Caco-2 (cell line): ENCODE measurements at regions not wholly inside any gene's neighbourhood (a gene's known extent, or its start where the extent isn't known, plus 50 kb on each side); places are given as distances from the start of the nearest gene placed in this dataset.

Source experiments
- BruUV-seq: library from RNA; stranded (reverse); fragments of 400-500 nt; replicated peaks from 2 replicates; lab custom pipeline; 2021; lab: Mats Ljungman, UMichigan
- CTCF ChIA-PET: fragments of 300-600 bp; sonication (Branson Sonifier 250); formaldehyde crosslinking; loops from one replicate; lab custom pipeline; 2022; ENCODE audit warnings: antibody characterized with exemption; lab: Charles Lee
- POLR2A ChIA-PET: fragments of 300-600 bp; sonication (Branson Sonifier 250); formaldehyde crosslinking; loops from one replicate; lab custom pipeline; 2022; ENCODE audit warnings: antibody characterized with exemption; lab: Charles Lee
- DNase-seq, 2 experiments: peaks; one replicate each; pipeline versions ENCODE4 v3.0.0 to v3.0.0-alpha.2; 2020 to 2022
- H3K27me3 ChIP-seq: replicated peaks from 2 replicates; pipeline ENCODE4 v1.6.0; 2011; ENCODE audit warnings: low read length; ENCODE audit not compliant: control insufficient read depth, insufficient read depth
- H3K36me3 ChIP-seq: 2 replicates; pipeline ENCODE4 v1.5.1; 2011; ENCODE audit warnings: low read length; ENCODE audit not compliant: control insufficient read depth, insufficient read depth
- H3K4me1 ChIP-seq: fragments of 250-450 bp; sonication (Bioruptor Pico); 2 replicates; pipeline ENCODE4 v1.5.1; 2020; ENCODE audit warnings: mild to moderate bottlenecking
- H3K4me3 ChIP-seq: 2 replicates; pipeline ENCODE4 v1.5.1; 2011; ENCODE audit warnings: low read depth, mild to moderate bottlenecking, control low read depth, low read length
- H3K9me3 ChIP-seq: fragments of 250-450 bp; sonication (Bioruptor Pico); 2 replicates; pipeline ENCODE4 v1.5.1; 2020; ENCODE audit warnings: mild to moderate bottlenecking, moderate library complexity
- H3K27ac Mint-ChIP-seq: one replicate; pipeline ENCODE4 v1.8.0; 2022; ENCODE audit warnings: mixed read lengths; ENCODE audit not compliant: unreplicated experiment
- H3K27me3 Mint-ChIP-seq: one replicate; pipeline ENCODE4 v1.8.0; 2022; ENCODE audit warnings: mixed read lengths; ENCODE audit not compliant: insufficient read depth, unreplicated experiment
- H3K36me3 Mint-ChIP-seq: one replicate; pipeline ENCODE4 v1.8.0; 2022; ENCODE audit warnings: mild to moderate bottlenecking, mixed read lengths; ENCODE audit not compliant: insufficient read depth, unreplicated experiment
- H3K4me1 Mint-ChIP-seq: one replicate; pipeline ENCODE4 v1.8.0; 2022; ENCODE audit warnings: low read depth, mixed read lengths; ENCODE audit not compliant: unreplicated experiment
- H3K4me3 Mint-ChIP-seq: one replicate; pipeline ENCODE4 v1.8.0; 2022; ENCODE audit warnings: mild to moderate bottlenecking, moderate library complexity, mixed read lengths; ENCODE audit not compliant: unreplicated experiment
- H3K9me3 Mint-ChIP-seq: one replicate; pipeline ENCODE4 v1.8.0; 2022; ENCODE audit warnings: mixed read lengths; ENCODE audit not compliant: unreplicated experiment
- CTCF ChIP-seq, 2 experiments: fragments of 200-600 bp in 1 of 2; IDR thresholded peaks; 1 replicate in 1 of 2; 2 replicates in 1 of 2; pipeline versions ENCODE4 v1.5.1 to v1.8.0; 2011 to 2022; ENCODE audit warnings: antibody characterized with exemption in 1 of 2, control low read depth in 1 of 2, inconsistent platforms in 1 of 2, low read depth in 1 of 2, low read length in 1 of 2, mild to moderate bottlenecking in 1 of 2, moderate library complexity in 1 of 2; ENCODE audit not compliant: insufficient read depth in 1 of 2, severe bottlenecking in 1 of 2, unreplicated experiment in 1 of 2
- intact Hi-C: fragments of 100-400 bp; cut with micrococcal nuclease; formaldehyde crosslinking; loops from one replicate; pipeline ENCODE4 v1.10.0; 2022; ENCODE audit not compliant: unreplicated experiment

- ChIA-PET CTCF (no interaction called here), POLR2A (interaction anchor here (0.6 kb wide), 1 partner anchor 217 kb away, joined by 7 read pairs; no protein-coding TSS in a partner anchor)
- TF ChIP-seq CTCF (IDR thresholded peaks at IDR 0.05; ENCODE audit: insufficient read depth in 1 of 2, low read depth in 1 of 2, low read length in 1 of 2, severe bottlenecking in 1 of 2, unreplicated experiment in 1 of 2), result no peak
- intact Hi-C loops, result no loop called here
- Histone ChIP-seq H3K36me3 (no peaks in the 10 kb centered on the region), H3K9me3 (no peaks in the 10 kb centered on the region), H3K27me3 (no peaks in the 10 kb centered on the region), H3K4me1 (no peaks in the 10 kb centered on the region), H3K4me3 (no peak overlapping the region)
- DNase-seq, result peak in 1 of 2 experiments; percentile 4
- H3K4me3 Mint-ChIP-seq, result no peak overlapping the region
- BruUV-seq, result no TSS peak
- no peak overlapping the region for H3K27ac Mint-ChIP-seq
- no peaks in the 10 kb centered on the region for H3K36me3 Mint-ChIP-seq
- H3K9me3 Mint-ChIP-seq, result no peaks in the 10 kb centered on the region
- no peaks in the 10 kb centered on the region for H3K4me1 Mint-ChIP-seq
- no peaks in the 10 kb centered on the region for H3K27me3 Mint-ChIP-seq
Measured at GRCh38 chr12:105750096-105750495, 388.7 kb downstream of the NUAK1 start.

- Mint-ChIP-seq H3K9me3 (no peaks in the 10 kb centered on the region), H3K4me1 (no peaks in the 10 kb centered on the region), H3K27ac (no peak overlapping the region), H3K4me3 (no peak overlapping the region), H3K27me3 (peaks cover 3% of the 10 kb centered on the region), H3K36me3 (no peaks in the 10 kb centered on the region)
- no TSS peak for BruUV-seq
- ChIA-PET CTCF (no interaction called here), POLR2A (no interaction called here)
- no peak for DNase-seq
- no peak overlapping the region for H3K4me3 ChIP-seq
- H3K27me3 ChIP-seq, result no peaks in the 10 kb centered on the region
- intact Hi-C loops, result no loop called here
- H3K36me3 ChIP-seq, result no peaks in the 10 kb centered on the region
- H3K4me1 ChIP-seq, result no peaks in the 10 kb centered on the region
- no peaks in the 10 kb centered on the region for H3K9me3 ChIP-seq
- TF ChIP-seq CTCF (IDR thresholded peaks at IDR 0.05; ENCODE audit: insufficient read depth in 1 of 2, low read depth in 1 of 2, low read length in 1 of 2, severe bottlenecking in 1 of 2, unreplicated experiment in 1 of 2), result no peak
Measured at GRCh38 chr12:105754313-105754712, 384.4 kb downstream of the NUAK1 start.

GRCh38 chr12:105756961-105757360 lies 381.8 kb downstream of the NUAK1 start:
- no peaks in the 10 kb centered on the region for H3K9me3 Mint-ChIP-seq
- intact Hi-C loops, result no loop called here
- TF ChIP-seq CTCF (IDR thresholded peaks at IDR 0.05; ENCODE audit: insufficient read depth in 1 of 2, low read depth in 1 of 2, low read length in 1 of 2, severe bottlenecking in 1 of 2, unreplicated experiment in 1 of 2), result no peak
- POLR2A ChIA-PET, result no interaction called here
- no peaks in the 10 kb centered on the region for H3K9me3 ChIP-seq
- DNase-seq, result no peak
- CTCF ChIA-PET, result no interaction called here
- H3K36me3 ChIP-seq, result no peaks in the 10 kb centered on the region
- H3K4me1 ChIP-seq, result no peaks in the 10 kb centered on the region
- no TSS peak for BruUV-seq
- H3K4me3 Mint-ChIP-seq, result no peak overlapping the region
- H3K27ac Mint-ChIP-seq, result no peak overlapping the region
- H3K27me3 Mint-ChIP-seq, result peaks cover 7% of the 10 kb centered on the region
- H3K36me3 Mint-ChIP-seq, result no peaks in the 10 kb centered on the region
- no peak overlapping the region for H3K4me3 ChIP-seq
- H3K27me3 ChIP-seq, result no peaks in the 10 kb centered on the region
- H3K4me1 Mint-ChIP-seq, result no peaks in the 10 kb centered on the region
